ENCODE measurements at regions not wholly inside any gene's neighbourhood (a gene's known extent, or its start where the extent isn't known, plus 50 kb on each side); places are given as distances from the start of the nearest gene placed in this dataset.

GRCh38 chr7:80370587-80370986 lies 141.3 kb downstream of the GNAT3 start:
- ATAC-seq, result no peak
- WGBS, 3 donors, result 85 to 92% (median 91%) methylated on average over 1 of the region's 1 CpG

GRCh38 chr7:80369321-80369720 lies 142.5 kb downstream of the GNAT3 start:
- WGBS, 3 donors, result 72 to 78% (median 73%) methylated on average over 7 of the region's 7 CpGs

More at GRCh38 chr7:80370587-80370986, 141.3 kb downstream of the GNAT3 start:
- no peak for DNase-seq
- H3K36me3 ChIP-seq (ENCODE audit: insufficient read depth in 1 of 2, low read depth in 1 of 2), result no peaks in the 10 kb centered on the region
- H3K9me3 ChIP-seq, result peaks cover 7% of the 10 kb centered on the region
- no peaks in the 10 kb centered on the region for H3K4me1 ChIP-seq
- H3K27ac ChIP-seq, result no peak overlapping the region
- no peak overlapping the region for H3K4me3 ChIP-seq
- no peaks in the 10 kb centered on the region for H3K27me3 ChIP-seq (ENCODE audit: insufficient read depth in 3 of 3, low read length in 2 of 3)
- no peak for TF ChIP-seq CTCF (IDR thresholded peaks at IDR 0.05)
- intact Hi-C loops (cut with DNase I), result no loop called here

GRCh38 chr7:80362677-80363076 lies 149.2 kb downstream of the GNAT3 start:
- ATAC-seq (no peak), DNase-seq (no peak)
- WGBS, 3 donors, result 80 to 92% (median 91%) methylated on average over 2 of the region's 2 CpGs
- no peaks in the 10 kb centered on the region for H3K36me3 ChIP-seq (ENCODE audit: insufficient read depth in 1 of 2, low read depth in 1 of 2)
- H3K27ac ChIP-seq, result no peak overlapping the region
- intact Hi-C loops (cut with DNase I), result no loop called here
- TF ChIP-seq CTCF (IDR thresholded peaks at IDR 0.05), result no peak
- peaks cover 14% of the 10 kb centered on the region for H3K9me3 ChIP-seq
- no peak overlapping the region for H3K4me3 ChIP-seq
- no peaks in the 10 kb centered on the region for H3K4me1 ChIP-seq
- H3K27me3 ChIP-seq (ENCODE audit: insufficient read depth in 3 of 3, low read length in 2 of 3), result no peaks in the 10 kb centered on the region

More at GRCh38 chr7:80369321-80369720, 142.5 kb downstream of the GNAT3 start:
- Histone ChIP-seq H3K27ac (no peak overlapping the region), H3K27me3 (ENCODE audit: insufficient read depth in 3 of 3, low read length in 2 of 3) (no peaks in the 10 kb centered on the region), H3K36me3 (ENCODE audit: insufficient read depth in 1 of 2, low read depth in 1 of 2) (no peaks in the 10 kb centered on the region), H3K9me3 (peaks cover 14% of the 10 kb centered on the region), H3K4me1 (no peaks in the 10 kb centered on the region), H3K4me3 (no peak overlapping the region)
- intact Hi-C loops (cut with DNase I), result no loop called here
- no peak for DNase-seq
- TF ChIP-seq CTCF (IDR thresholded peaks at IDR 0.05), result no peak
- no peak for ATAC-seq

- Histone ChIP-seq H3K4me3 (no peak overlapping the region), H3K36me3 (ENCODE audit: insufficient read depth in 1 of 2, low read depth in 1 of 2) (no peaks in the 10 kb centered on the region), H3K4me1 (no peaks in the 10 kb centered on the region), H3K9me3 (peaks cover 14% of the 10 kb centered on the region), H3K27ac (no peak overlapping the region), H3K27me3 (ENCODE audit: insufficient read depth in 3 of 3, low read length in 2 of 3) (no peaks in the 10 kb centered on the region)
- intact Hi-C loops (cut with DNase I), result no loop called here
- no peak for TF ChIP-seq CTCF (IDR thresholded peaks at IDR 0.05)
- ATAC-seq (no peak), DNase-seq (no peak)
- 8 to 54% (median 28%) methylated on average over 1 of the region's 1 CpG for WGBS, 3 donors
Observed at GRCh38 chr7:80362010-80362618, 149.8 kb downstream of the GNAT3 start.

GRCh38 chr7:80359476-80359875 lies 152.4 kb downstream of the GNAT3 start:
- WGBS, 3 donors, result 42 to 59% (median 46%) methylated on average over 2 of the region's 2 CpGs
- Histone ChIP-seq H3K36me3 (ENCODE audit: insufficient read depth in 1 of 2, low read depth in 1 of 2) (no peaks in the 10 kb centered on the region), H3K4me3 (no peak overlapping the region), H3K27ac (no peak overlapping the region), H3K4me1 (no peaks in the 10 kb centered on the region), H3K9me3 (no peaks in the 10 kb centered on the region), H3K27me3 (ENCODE audit: insufficient read depth in 3 of 3, low read length in 2 of 3) (no peaks in the 10 kb centered on the region)
- no peak for TF ChIP-seq CTCF (IDR thresholded peaks at IDR 0.05)
- DNase-seq (no peak), ATAC-seq (no peak)
- intact Hi-C loops (cut with DNase I), result no loop called here

Data from psoas muscle (tissue), 7 donors.